ENCODE measurements at regions not wholly inside any gene's neighbourhood (a gene's known extent, or its start where the extent isn't known, plus 50 kb on each side); places are given as distances from the start of the nearest gene placed in this dataset.

- no peaks in the 10 kb centered on the region for H3K27me3 ChIP-seq
- intact Hi-C loops (cut with DNase I), result no loop called here
- H3K9me3 ChIP-seq, result no peaks in the 10 kb centered on the region
- no peaks in the 10 kb centered on the region for H3K4me1 ChIP-seq
- no peak for DNase-seq
- H3K27ac ChIP-seq, result no peak overlapping the region
- no peak overlapping the region for H3K4me3 ChIP-seq
- no peak for TF ChIP-seq CTCF (IDR thresholded peaks at IDR 0.05)
- TF ChIP-seq POLR2A (IDR thresholded peaks at IDR 0.05), result no peak
- TF ChIP-seq EP300 (IDR thresholded peaks at IDR 0.05), result no peak
- TF ChIP-seq POLR2AphosphoS5 (IDR thresholded peaks at IDR 0.05), result no peak
- no peaks in the 10 kb centered on the region for H3K36me3 ChIP-seq
- WGBS, 2 donors, result 35 to 40% methylated on average over 5 of the region's 5 CpGs
Observed at GRCh38 chr11:115873813-115874212, 369.6 kb upstream of the CADM1 start.

GRCh38 chr11:115872416-115872815, 368.2 kb upstream of the CADM1 start:
- Histone ChIP-seq H3K9me3 (no peaks in the 10 kb centered on the region), H3K4me3 (no peak overlapping the region), H3K36me3 (no peaks in the 10 kb centered on the region), H3K27me3 (no peaks in the 10 kb centered on the region), H3K4me1 (no peaks in the 10 kb centered on the region), H3K27ac (no peak overlapping the region)
- TF ChIP-seq EP300 (IDR thresholded peaks at IDR 0.05) (no peak), CTCF (IDR thresholded peaks at IDR 0.05) (no peak), POLR2A (IDR thresholded peaks at IDR 0.05) (no peak), POLR2AphosphoS5 (IDR thresholded peaks at IDR 0.05) (no peak)
- intact Hi-C loops (cut with DNase I), result no loop called here
- DNase-seq, result no peak
- WGBS, 2 donors, result 40 to 42% methylated on average over 5 of the region's 5 CpGs

GRCh38 chr11:115871161-115871760, 367.0 kb upstream of the CADM1 start:
- intact Hi-C loops (cut with DNase I), result no loop called here
- Histone ChIP-seq H3K9me3 (no peaks in the 10 kb centered on the region), H3K4me3 (no peak overlapping the region), H3K27me3 (no peaks in the 10 kb centered on the region), H3K27ac (no peak overlapping the region), H3K36me3 (no peaks in the 10 kb centered on the region), H3K4me1 (no peaks in the 10 kb centered on the region)
- TF ChIP-seq EP300 (IDR thresholded peaks at IDR 0.05), result no peak
- no peak for TF ChIP-seq POLR2A (IDR thresholded peaks at IDR 0.05)
- no peak for TF ChIP-seq POLR2AphosphoS5 (IDR thresholded peaks at IDR 0.05)
- TF ChIP-seq CTCF (IDR thresholded peaks at IDR 0.05), result no peak
- no peak for DNase-seq
- 90 to 91% methylated on average over 9 of the region's 9 CpGs for WGBS, 2 donors

- Histone ChIP-seq H3K36me3 (no peaks in the 10 kb centered on the region), H3K27ac (no peak overlapping the region), H3K27me3 (no peaks in the 10 kb centered on the region), H3K9me3 (no peaks in the 10 kb centered on the region), H3K4me1 (no peaks in the 10 kb centered on the region), H3K4me3 (no peak overlapping the region)
- no peak for DNase-seq
- TF ChIP-seq CTCF (IDR thresholded peaks at IDR 0.05), result no peak
- TF ChIP-seq POLR2AphosphoS5 (IDR thresholded peaks at IDR 0.05), result no peak
- TF ChIP-seq POLR2A (IDR thresholded peaks at IDR 0.05), result no peak
- no peak for TF ChIP-seq EP300 (IDR thresholded peaks at IDR 0.05)
- intact Hi-C loops (cut with DNase I), result no loop called here
- 52 to 57% methylated on average over 5 of the region's 5 CpGs for WGBS, 2 donors
Observed at GRCh38 chr11:115869780-115870431, 365.7 kb upstream of the CADM1 start.

GRCh38 chr11:115869131-115869530, 364.9 kb upstream of the CADM1 start:
- TF ChIP-seq CTCF (IDR thresholded peaks at IDR 0.05) (no peak), POLR2AphosphoS5 (IDR thresholded peaks at IDR 0.05) (no peak), EP300 (IDR thresholded peaks at IDR 0.05) (no peak), POLR2A (IDR thresholded peaks at IDR 0.05) (no peak)
- DNase-seq, result no peak
- H3K4me1 ChIP-seq, result no peaks in the 10 kb centered on the region
- H3K4me3 ChIP-seq, result no peak overlapping the region
- H3K27me3 ChIP-seq, result no peaks in the 10 kb centered on the region
- H3K9me3 ChIP-seq, result no peaks in the 10 kb centered on the region
- no peak overlapping the region for H3K27ac ChIP-seq
- H3K36me3 ChIP-seq, result no peaks in the 10 kb centered on the region
- intact Hi-C loops (cut with DNase I), result no loop called here
- WGBS, 2 donors, result 84% methylated on average over 2 of the region's 2 CpGs
